ENCODE measurements at regions not wholly inside any gene's neighbourhood (a gene's known extent, or its start where the extent isn't known, plus 50 kb on each side); places are given as distances from the start of the nearest gene placed in this dataset.

GRCh38 chr10:63703113-63703670, 182.0 kb downstream of the REEP3 start:
- TF ChIP-seq POLR2AphosphoS5 (IDR thresholded peaks at IDR 0.05; ENCODE audit: low read depth, low read length) (no peak), POLR2A (IDR thresholded peaks at IDR 0.05; ENCODE audit: low read depth, low read length) (no peak), TAF1 (IDR thresholded peaks at IDR 0.05; ENCODE audit: borderline replicate concordance, low read depth, low read length) (no peak)

All from GM12892 (cell line).